ENCODE measurements at regions not wholly inside any gene's neighbourhood (a gene's known extent, or its start where the extent isn't known, plus 50 kb on each side); places are given as distances from the start of the nearest gene placed in this dataset.

DNA sequence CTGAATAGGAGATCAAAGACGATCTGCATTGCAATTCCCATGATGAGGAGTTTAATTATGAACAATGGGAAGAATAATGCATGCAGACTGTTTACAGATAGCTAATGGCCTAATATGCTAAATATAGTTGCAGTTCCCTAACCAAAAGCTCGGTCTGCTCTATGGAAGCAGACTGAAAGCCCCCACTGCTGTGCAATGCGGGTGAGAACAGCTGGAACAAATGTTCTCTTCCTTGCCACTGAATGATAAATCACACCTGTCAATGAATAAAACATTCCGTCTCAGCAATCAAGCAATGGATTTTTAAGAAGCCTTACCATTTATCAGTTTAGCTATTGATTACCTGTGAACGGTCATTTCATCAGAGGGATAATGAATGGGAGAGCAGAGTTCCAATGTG is 704.5 kb upstream of the RAB6C start:
- H3K27ac Mint-ChIP-seq: no peak overlapping the region
- peaks cover 0 to 14% (median 4%) of the 10 kb centered on the region in 7 donors for H3K9me3 Mint-ChIP-seq

GRCh38 chr2:129275706-129276105 is 703.8 kb upstream of the RAB6C start:
- no peak for ATAC-seq (ENCODE audit: low read depth in 2 of 2)
- Mint-ChIP-seq H3K4me1 (no peaks in the 10 kb centered on the region), H3K9me3 (peaks cover 0 to 8% (median 4%) of the 10 kb centered on the region in 7 donors), H3K36me3 (no peaks in the 10 kb centered on the region), H3K27me3 (no peaks in the 10 kb centered on the region), H3K4me3 (no peak overlapping the region), H3K27ac (no peak overlapping the region)
- Histone ChIP-seq H3K9me3 (ENCODE audit: control insufficient read depth in 2 of 2, low read length in 2 of 2) (no peaks in the 10 kb centered on the region), H3K27me3 (ENCODE audit: control insufficient read depth, insufficient read depth, low read length) (no peaks in the 10 kb centered on the region), H3K36me3 (ENCODE audit: control insufficient read depth, insufficient read depth, low read length) (no peaks in the 10 kb centered on the region), H3K27ac (ENCODE audit: insufficient read depth, low read length, poor library complexity, severe bottlenecking) (no peak overlapping the region), H3K4me1 (ENCODE audit: control insufficient read depth, insufficient read depth, low read length, poor library complexity, severe bottlenecking) (no peaks in the 10 kb centered on the region), H3K4me3 (ENCODE audit: low read depth, low read length) (no peak overlapping the region)
- DNase-seq: no peak

More for the DNA sequence above, 704.5 kb upstream of the RAB6C start:
- Histone ChIP-seq H3K27ac (ENCODE audit: insufficient read depth, low read length, poor library complexity, severe bottlenecking) (no peak overlapping the region), H3K4me1 (ENCODE audit: control insufficient read depth, insufficient read depth, low read length, poor library complexity, severe bottlenecking) (no peaks in the 10 kb centered on the region), H3K36me3 (ENCODE audit: control insufficient read depth, insufficient read depth, low read length) (no peaks in the 10 kb centered on the region), H3K4me3 (ENCODE audit: low read depth, low read length) (no peak overlapping the region), H3K27me3 (ENCODE audit: control insufficient read depth, insufficient read depth, low read length) (no peaks in the 10 kb centered on the region), H3K9me3 (ENCODE audit: control insufficient read depth in 2 of 2, low read length in 2 of 2) (no peaks in the 10 kb centered on the region)
- H3K4me3 Mint-ChIP-seq: no peak overlapping the region
- no peaks in the 10 kb centered on the region for H3K36me3 Mint-ChIP-seq
- ATAC-seq (ENCODE audit: low read depth in 2 of 2): no peak
- DNase-seq: no peak
- no peaks in the 10 kb centered on the region for H3K4me1 Mint-ChIP-seq
- H3K27me3 Mint-ChIP-seq: no peaks in the 10 kb centered on the region

GRCh38 chr2:129276978-129277584 is 702.4 kb upstream of the RAB6C start:
- Mint-ChIP-seq H3K27ac (no peak overlapping the region), H3K27me3 (no peaks in the 10 kb centered on the region), H3K4me1 (no peaks in the 10 kb centered on the region), H3K36me3 (no peaks in the 10 kb centered on the region), H3K9me3 (peaks cover 0 to 8% (median 3%) of the 10 kb centered on the region in 7 donors), H3K4me3 (no peak overlapping the region)
- H3K27ac ChIP-seq (ENCODE audit: insufficient read depth, low read length, poor library complexity, severe bottlenecking): no peak overlapping the region
- H3K27me3 ChIP-seq (ENCODE audit: control insufficient read depth, insufficient read depth, low read length): no peaks in the 10 kb centered on the region
- H3K9me3 ChIP-seq (ENCODE audit: control insufficient read depth in 2 of 2, low read length in 2 of 2): no peaks in the 10 kb centered on the region
- ATAC-seq (ENCODE audit: low read depth in 2 of 2) (no peak), DNase-seq (no peak)
- H3K36me3 ChIP-seq (ENCODE audit: control insufficient read depth, insufficient read depth, low read length): no peaks in the 10 kb centered on the region
- H3K4me3 ChIP-seq (ENCODE audit: low read depth, low read length): no peak overlapping the region
- H3K4me1 ChIP-seq (ENCODE audit: control insufficient read depth, insufficient read depth, low read length, poor library complexity, severe bottlenecking): no peaks in the 10 kb centered on the region

GRCh38 chr2:129277585-129277981 is 701.9 kb upstream of the RAB6C start:
- Histone ChIP-seq H3K36me3 (ENCODE audit: control insufficient read depth, insufficient read depth, low read length) (no peaks in the 10 kb centered on the region), H3K27me3 (ENCODE audit: control insufficient read depth, insufficient read depth, low read length) (no peaks in the 10 kb centered on the region), H3K4me1 (ENCODE audit: control insufficient read depth, insufficient read depth, low read length, poor library complexity, severe bottlenecking) (no peaks in the 10 kb centered on the region), H3K4me3 (ENCODE audit: low read depth, low read length) (no peak overlapping the region), H3K9me3 (ENCODE audit: control insufficient read depth in 2 of 2, low read length in 2 of 2) (no peaks in the 10 kb centered on the region), H3K27ac (ENCODE audit: insufficient read depth, low read length, poor library complexity, severe bottlenecking) (no peak overlapping the region)
- no peak for DNase-seq
- Mint-ChIP-seq H3K27me3 (no peaks in the 10 kb centered on the region), H3K4me1 (no peaks in the 10 kb centered on the region), H3K9me3 (peaks cover 0 to 8% (median 3%) of the 10 kb centered on the region in 7 donors), H3K4me3 (no peak overlapping the region), H3K27ac (no peak overlapping the region), H3K36me3 (no peaks in the 10 kb centered on the region)
- no peak for ATAC-seq (ENCODE audit: low read depth in 2 of 2)

DNA sequence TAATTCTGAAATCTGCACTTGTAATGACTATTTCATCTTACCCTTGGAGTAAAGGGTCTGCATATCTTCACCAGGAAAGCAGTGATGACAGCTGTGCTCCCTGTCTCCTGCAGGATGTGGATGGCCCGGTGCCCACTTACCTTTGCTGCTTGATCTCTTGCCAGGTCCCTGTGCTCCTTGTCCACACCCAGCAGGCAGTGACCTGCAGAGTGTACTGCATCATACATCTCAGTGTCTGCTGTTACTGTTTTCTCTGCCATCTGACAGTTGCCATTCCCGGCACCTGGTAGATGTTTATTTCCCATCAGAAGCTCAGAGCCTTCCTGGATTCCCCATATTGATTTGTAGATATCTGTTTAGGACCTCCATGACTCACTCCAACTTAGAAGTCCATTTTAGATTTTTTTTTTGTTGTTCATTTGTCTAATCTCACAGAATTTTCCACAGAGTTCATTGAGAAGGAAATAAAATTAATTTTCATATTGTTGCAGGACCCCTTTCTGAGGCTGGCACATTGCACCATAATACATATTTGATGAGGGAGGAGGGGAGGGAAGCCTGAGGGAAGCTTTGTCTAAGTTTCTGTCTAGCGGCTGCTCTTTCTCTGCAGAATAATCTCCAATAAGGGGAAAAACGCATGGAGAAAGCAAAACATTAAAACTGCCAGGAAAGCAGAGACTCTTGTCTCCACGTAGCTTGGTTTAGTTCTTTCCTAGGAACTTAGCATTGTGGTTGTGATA is 697.5 kb upstream of the RAB6C start:
- Mint-ChIP-seq H3K9me3 (peaks cover 0 to 8% (median 3%) of the 10 kb centered on the region in 7 donors), H3K4me3 (no peak overlapping the region), H3K36me3 (no peaks in the 10 kb centered on the region), H3K4me1 (no peaks in the 10 kb centered on the region), H3K27me3 (no peaks in the 10 kb centered on the region), H3K27ac (no peak overlapping the region)
- H3K36me3 ChIP-seq (ENCODE audit: control insufficient read depth, insufficient read depth, low read length): no peaks in the 10 kb centered on the region
- no peaks in the 10 kb centered on the region for H3K4me1 ChIP-seq (ENCODE audit: control insufficient read depth, insufficient read depth, low read length, poor library complexity, severe bottlenecking)
- DNase-seq (no peak), ATAC-seq (ENCODE audit: low read depth in 2 of 2) (no peak)
- H3K4me3 ChIP-seq (ENCODE audit: low read depth, low read length): no peak overlapping the region
- no peaks in the 10 kb centered on the region for H3K9me3 ChIP-seq (ENCODE audit: control insufficient read depth in 2 of 2, low read length in 2 of 2)
- no peaks in the 10 kb centered on the region for H3K27me3 ChIP-seq (ENCODE audit: control insufficient read depth, insufficient read depth, low read length)
- no peak overlapping the region for H3K27ac ChIP-seq (ENCODE audit: insufficient read depth, low read length, poor library complexity, severe bottlenecking)

- Mint-ChIP-seq H3K4me1 (no peaks in the 10 kb centered on the region), H3K36me3 (no peaks in the 10 kb centered on the region), H3K27ac (no peak overlapping the region), H3K27me3 (no peaks in the 10 kb centered on the region), H3K4me3 (no peak overlapping the region), H3K9me3 (peaks cover 0 to 3% (median 0%) of the 10 kb centered on the region in 7 donors)
- H3K9me3 ChIP-seq (ENCODE audit: control insufficient read depth in 2 of 2, low read length in 2 of 2): no peaks in the 10 kb centered on the region
- ATAC-seq (ENCODE audit: low read depth in 2 of 2) (no peak), DNase-seq (no peak)
- no peak overlapping the region for H3K4me3 ChIP-seq (ENCODE audit: low read depth, low read length)
- no peaks in the 10 kb centered on the region for H3K36me3 ChIP-seq (ENCODE audit: control insufficient read depth, insufficient read depth, low read length)
- no peaks in the 10 kb centered on the region for H3K27me3 ChIP-seq (ENCODE audit: control insufficient read depth, insufficient read depth, low read length)
- H3K27ac ChIP-seq (ENCODE audit: insufficient read depth, low read length, poor library complexity, severe bottlenecking): no peak overlapping the region
- H3K4me1 ChIP-seq (ENCODE audit: control insufficient read depth, insufficient read depth, low read length, poor library complexity, severe bottlenecking): no peaks in the 10 kb centered on the region
Measured at GRCh38 chr2:129285012-129285411, 694.5 kb upstream of the RAB6C start.

DNA sequence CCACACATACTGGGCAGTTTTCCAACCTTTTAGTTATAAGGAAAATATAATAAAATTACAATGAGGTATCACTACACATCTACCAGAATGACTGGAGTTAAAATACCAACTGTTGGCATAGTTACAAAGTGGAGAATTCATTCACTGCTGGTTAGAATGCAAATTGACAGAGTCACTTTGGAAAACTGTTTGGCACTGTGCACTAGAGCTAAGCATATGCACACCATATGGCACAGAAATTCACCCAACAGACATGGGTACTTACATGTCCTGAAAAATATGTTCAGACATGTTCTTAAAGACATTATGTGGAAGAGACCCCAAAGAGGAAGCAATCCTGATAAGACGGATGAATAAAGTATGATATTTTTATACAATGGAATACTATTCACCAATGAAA is 686.1 kb upstream of the RAB6C start:
- Mint-ChIP-seq H3K36me3 (peaks cover 2% of the 10 kb centered on the region), H3K27ac (no peak overlapping the region), H3K27me3 (no peaks in the 10 kb centered on the region), H3K4me1 (no peaks in the 10 kb centered on the region), H3K9me3 (peaks cover 0 to 16% (median 1%) of the 10 kb centered on the region in 7 donors), H3K4me3 (no peak overlapping the region)
- no peak for ATAC-seq (ENCODE audit: low read depth in 2 of 2)
- Histone ChIP-seq H3K4me3 (ENCODE audit: low read depth, low read length) (no peak overlapping the region), H3K9me3 (ENCODE audit: control insufficient read depth in 2 of 2, low read length in 2 of 2) (no peaks in the 10 kb centered on the region), H3K4me1 (ENCODE audit: control insufficient read depth, insufficient read depth, low read length, poor library complexity, severe bottlenecking) (no peaks in the 10 kb centered on the region), H3K27ac (ENCODE audit: insufficient read depth, low read length, poor library complexity, severe bottlenecking) (no peak overlapping the region), H3K27me3 (ENCODE audit: control insufficient read depth, insufficient read depth, low read length) (no peaks in the 10 kb centered on the region), H3K36me3 (ENCODE audit: control insufficient read depth, insufficient read depth, low read length) (no peaks in the 10 kb centered on the region)
- no peak for DNase-seq

DNA sequence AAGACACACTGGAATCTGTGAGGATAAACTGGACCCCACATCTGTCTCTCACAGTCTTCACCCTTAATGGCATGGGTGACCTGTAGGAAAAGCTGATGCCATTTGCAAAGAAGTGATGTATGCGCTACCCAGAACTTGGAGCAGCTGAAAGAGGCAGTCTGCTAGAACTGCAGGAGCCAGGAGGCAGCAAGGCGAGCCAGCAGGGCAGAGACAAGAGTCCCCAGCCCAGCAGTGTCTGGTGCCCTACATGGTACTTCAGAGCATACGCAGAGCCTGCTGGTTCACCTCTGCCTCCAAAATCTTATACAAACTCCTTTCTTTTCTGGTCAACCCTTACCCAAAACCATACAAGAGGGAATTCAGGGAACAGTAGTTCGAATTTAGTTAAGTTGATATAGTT is 683.1 kb upstream of the RAB6C start:
- Histone ChIP-seq H3K4me3 (ENCODE audit: low read depth, low read length) (no peak overlapping the region), H3K9me3 (ENCODE audit: control insufficient read depth in 2 of 2, low read length in 2 of 2) (no peaks in the 10 kb centered on the region), H3K36me3 (ENCODE audit: control insufficient read depth, insufficient read depth, low read length) (no peaks in the 10 kb centered on the region), H3K27me3 (ENCODE audit: control insufficient read depth, insufficient read depth, low read length) (no peaks in the 10 kb centered on the region), H3K4me1 (ENCODE audit: control insufficient read depth, insufficient read depth, low read length, poor library complexity, severe bottlenecking) (no peaks in the 10 kb centered on the region), H3K27ac (ENCODE audit: insufficient read depth, low read length, poor library complexity, severe bottlenecking) (no peak overlapping the region)
- Mint-ChIP-seq H3K36me3 (no peaks in the 10 kb centered on the region), H3K9me3 (peaks cover 0 to 13% (median 1%) of the 10 kb centered on the region in 7 donors), H3K27me3 (no peaks in the 10 kb centered on the region), H3K4me1 (no peaks in the 10 kb centered on the region), H3K27ac (no peak overlapping the region), H3K4me3 (no peak overlapping the region)
- ATAC-seq (ENCODE audit: low read depth in 2 of 2): no peak
- DNase-seq: no peak

Measured in CD4-positive, CD25-positive, alpha-beta regulatory T cell (primary cell).